ENCODE measurements at regions not wholly inside any gene's neighbourhood (a gene's known extent, or its start where the extent isn't known, plus 50 kb on each side); places are given as distances from the start of the nearest gene placed in this dataset.

GRCh38 chr2:205925373-205926337, 160.3 kb downstream of the INO80D start:
- TF ChIP-seq CTCF (IDR thresholded peaks at IDR 0.05; ENCODE audit: low read depth, low read length), result peak; percentile 93
- DNase-seq (ENCODE audit: extremely low read depth, low read depth), result peak; percentile 8

DNA sequence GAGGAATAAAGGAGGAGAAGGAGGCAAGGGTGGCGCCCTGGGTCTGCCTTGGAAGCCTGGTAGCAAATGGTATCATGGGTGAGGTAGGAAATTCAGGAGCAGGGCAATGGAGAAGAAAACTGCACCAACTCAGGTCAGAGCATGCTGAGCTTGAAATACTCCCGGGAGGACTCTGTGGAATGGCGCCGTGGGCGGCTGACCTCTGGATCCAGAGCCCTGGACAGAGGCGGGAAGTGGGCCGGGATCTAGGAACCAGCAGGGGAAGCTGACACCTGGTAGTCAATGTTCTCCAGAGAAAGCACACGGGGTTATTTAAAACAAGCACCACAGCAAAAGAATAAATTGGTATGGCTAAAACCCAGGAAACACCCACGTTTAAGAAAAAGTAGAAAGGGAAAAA, 161.3 kb downstream of the INO80D start:
- no peak for DNase-seq (ENCODE audit: extremely low read depth, low read depth)
- no peak for TF ChIP-seq CTCF (IDR thresholded peaks at IDR 0.05; ENCODE audit: low read depth, low read length)

DNA sequence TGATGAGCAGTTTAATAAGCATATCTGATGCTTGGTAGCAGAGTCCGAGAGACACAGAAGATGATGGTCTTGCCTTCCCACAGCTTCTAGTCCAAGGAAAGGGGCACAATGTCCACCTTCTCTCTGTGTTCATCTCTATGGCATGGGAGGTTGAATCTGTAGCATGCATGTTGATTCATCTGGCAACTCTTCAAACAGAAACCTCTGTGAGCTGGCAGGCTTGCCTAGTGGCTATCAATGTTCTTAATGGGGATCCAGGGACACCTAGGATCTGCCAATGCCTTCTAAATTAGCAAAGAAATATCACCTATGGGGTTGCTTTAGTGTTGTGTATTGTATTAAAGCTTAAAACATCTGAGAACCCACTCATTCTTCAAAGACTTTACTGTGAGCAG, 170.8 kb downstream of the INO80D start:
- DNase-seq (ENCODE audit: extremely low read depth, low read depth), result no peak
- TF ChIP-seq CTCF (IDR thresholded peaks at IDR 0.05; ENCODE audit: low read depth, low read length), result no peak

DNA sequence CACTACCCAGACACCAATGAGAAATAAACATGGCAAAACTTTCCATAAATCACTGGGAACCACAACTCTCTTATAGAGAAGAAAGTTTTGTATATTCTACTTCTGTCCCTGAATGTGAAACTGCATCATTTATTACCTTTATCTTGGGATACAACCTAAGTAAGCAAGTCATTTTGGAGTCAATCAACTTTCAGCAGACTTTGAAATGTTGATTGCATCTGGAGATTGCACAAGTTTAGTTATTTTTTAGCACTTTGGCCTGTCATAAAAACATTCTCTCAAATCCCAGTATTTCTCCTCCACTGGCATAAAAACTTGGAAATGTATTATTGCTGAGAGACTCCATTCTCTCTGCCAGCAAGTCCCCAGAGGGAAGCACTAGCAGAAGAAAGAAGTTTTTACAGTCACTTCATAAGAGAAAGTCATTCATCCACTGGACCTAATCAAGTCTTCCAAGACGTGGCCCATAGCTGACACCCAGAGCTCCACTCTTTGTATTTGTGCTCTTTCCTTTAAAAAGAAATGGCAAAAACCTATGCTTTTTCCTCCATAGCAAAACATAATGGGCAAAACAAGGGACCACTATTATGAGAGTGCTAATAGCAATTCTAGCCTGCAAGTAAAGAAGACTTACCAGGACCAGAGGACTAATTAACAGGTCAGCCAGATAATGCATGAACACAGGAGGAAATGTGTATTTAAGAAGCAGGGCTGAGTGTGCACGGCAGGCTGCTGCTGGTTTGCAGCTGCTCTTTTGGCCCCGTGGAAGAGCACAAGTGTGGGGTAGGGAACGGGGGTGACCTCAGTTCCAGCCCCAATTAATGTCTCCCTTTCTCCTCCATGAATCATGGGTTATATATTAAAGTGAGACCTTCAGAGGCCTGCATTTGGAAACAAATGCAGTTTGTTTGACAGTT, 171.5 kb downstream of the INO80D start:
- no peak for TF ChIP-seq CTCF (IDR thresholded peaks at IDR 0.05; ENCODE audit: low read depth, low read length)

DNA sequence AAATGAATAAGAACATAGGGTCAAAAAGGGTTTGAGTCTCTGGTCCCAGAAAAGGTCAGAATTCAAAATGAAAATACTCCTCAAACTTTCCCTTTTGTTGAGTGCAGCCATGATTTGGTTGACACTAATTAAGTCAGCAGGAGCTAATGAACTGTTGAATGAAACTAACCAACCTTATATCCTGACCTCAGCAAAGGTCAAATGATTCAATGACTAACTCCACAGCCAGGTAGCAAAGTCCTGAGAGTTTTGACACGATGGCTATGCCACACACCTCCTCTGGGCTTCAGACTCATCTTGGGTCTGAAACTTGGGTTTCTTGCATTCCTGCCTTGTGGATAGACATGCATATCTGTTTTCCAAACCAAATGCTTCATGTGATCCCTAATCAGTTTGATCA, 172.3 kb downstream of the INO80D start:
- DNase-seq (ENCODE audit: extremely low read depth, low read depth), result no peak
- TF ChIP-seq CTCF (IDR thresholded peaks at IDR 0.05; ENCODE audit: low read depth, low read length), result no peak

More for the DNA sequence above, 171.5 kb downstream of the INO80D start:
- no peak for DNase-seq (ENCODE audit: extremely low read depth, low read depth)

DNA sequence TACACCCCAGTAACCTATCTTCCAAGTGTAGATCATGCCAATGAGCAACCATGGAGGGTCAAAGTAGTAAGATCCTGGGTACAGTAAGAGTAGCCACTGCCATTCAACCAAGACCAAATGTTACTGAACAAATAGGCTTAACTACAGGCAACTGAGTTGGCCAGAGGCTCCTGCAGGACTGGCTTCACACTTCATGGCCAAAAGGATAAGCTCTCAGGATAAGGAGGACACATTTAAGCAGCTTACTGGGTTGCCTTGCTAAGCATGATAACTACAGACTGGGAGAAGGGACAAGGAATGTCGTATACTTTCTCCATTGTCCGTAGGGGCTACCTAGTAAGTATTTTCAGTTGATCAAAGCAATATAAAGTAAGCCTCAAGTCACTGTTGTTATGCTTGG, 174.7 kb downstream of the INO80D start:
- no peak for DNase-seq (ENCODE audit: extremely low read depth, low read depth)
- TF ChIP-seq CTCF (IDR thresholded peaks at IDR 0.05; ENCODE audit: low read depth, low read length), result no peak

DNA sequence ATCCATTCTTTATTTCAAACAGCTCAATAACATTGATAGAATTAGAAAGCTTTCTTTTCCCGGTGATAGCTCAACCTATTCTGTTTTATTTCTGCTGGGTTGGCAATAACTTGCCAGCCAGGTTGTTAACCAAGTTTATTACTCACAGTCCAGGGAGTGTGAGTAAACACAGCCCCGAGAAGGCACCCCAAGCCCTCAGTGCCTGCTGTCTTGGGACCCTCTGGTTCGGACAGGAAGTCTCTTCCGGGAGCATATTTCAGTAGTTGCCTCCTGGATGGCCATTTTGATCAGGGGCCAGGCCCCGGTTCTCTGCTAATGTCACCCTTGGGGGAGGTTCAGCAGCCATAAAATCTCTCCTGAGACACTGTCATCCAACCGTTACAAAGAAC, 176.8 kb downstream of the INO80D start:
- DNase-seq (ENCODE audit: extremely low read depth, low read depth), result no peak

More for the DNA sequence above, 176.8 kb downstream of the INO80D start:
- no peak for TF ChIP-seq CTCF (IDR thresholded peaks at IDR 0.05; ENCODE audit: low read depth, low read length)

Measured in AG09319 (cell line).